ENCODE measurements at regions not wholly inside any gene's neighbourhood (a gene's known extent, or its start where the extent isn't known, plus 50 kb on each side); places are given as distances from the start of the nearest gene placed in this dataset.
"Not testable (repeated sequence)": the region's sequence is repeated elsewhere in the genome, so short reads cannot be mapped to it uniquely, and the experiment has no call there.

DNA sequence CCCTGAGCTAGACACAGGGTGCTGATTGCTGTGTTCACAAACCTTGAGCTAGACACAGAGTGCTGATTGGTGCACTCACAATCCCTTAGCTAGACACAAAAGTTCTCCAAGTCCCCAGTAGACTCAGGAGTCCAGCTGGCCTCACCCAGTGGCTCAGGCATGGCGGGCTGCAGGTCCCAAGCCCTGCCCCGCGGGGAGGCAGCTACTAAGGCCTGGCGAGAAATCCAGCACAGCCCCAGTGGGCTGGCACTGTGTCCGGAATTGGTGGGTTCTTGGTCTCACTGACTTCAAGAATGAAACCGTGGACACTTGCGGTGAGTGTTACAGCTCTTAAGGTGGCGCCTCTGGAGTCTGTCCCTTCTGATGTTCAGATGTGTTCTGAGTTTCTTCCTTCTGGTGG is 741.2 kb downstream of the SOCS6 start:
- DNase-seq (ENCODE audit: low read depth in 4 of 4, low spot score in 2 of 4) = not testable (repeated sequence)

GRCh38 chr18:71028285-71028762 is 739.5 kb downstream of the SOCS6 start:
- DNase-seq (ENCODE audit: low read depth in 4 of 4, low spot score in 2 of 4) = no peak

GRCh38 chr18:71027531-71027930 is 738.7 kb downstream of the SOCS6 start:
- DNase-seq (ENCODE audit: low read depth in 4 of 4, low spot score in 2 of 4) = no peak

- no peak for DNase-seq (ENCODE audit: low read depth in 4 of 4, low spot score in 2 of 4)
Observed at GRCh38 chr18:71025505-71026225, 736.8 kb downstream of the SOCS6 start.

- DNase-seq (ENCODE audit: low read depth in 4 of 4, low spot score in 2 of 4) = no peak
Observed at GRCh38 chr18:71022389-71022788, 733.5 kb downstream of the SOCS6 start.

- no peak for DNase-seq (ENCODE audit: low read depth in 4 of 4, low spot score in 2 of 4)
Observed at GRCh38 chr18:71021030-71021362, 732.2 kb downstream of the SOCS6 start.

DNA sequence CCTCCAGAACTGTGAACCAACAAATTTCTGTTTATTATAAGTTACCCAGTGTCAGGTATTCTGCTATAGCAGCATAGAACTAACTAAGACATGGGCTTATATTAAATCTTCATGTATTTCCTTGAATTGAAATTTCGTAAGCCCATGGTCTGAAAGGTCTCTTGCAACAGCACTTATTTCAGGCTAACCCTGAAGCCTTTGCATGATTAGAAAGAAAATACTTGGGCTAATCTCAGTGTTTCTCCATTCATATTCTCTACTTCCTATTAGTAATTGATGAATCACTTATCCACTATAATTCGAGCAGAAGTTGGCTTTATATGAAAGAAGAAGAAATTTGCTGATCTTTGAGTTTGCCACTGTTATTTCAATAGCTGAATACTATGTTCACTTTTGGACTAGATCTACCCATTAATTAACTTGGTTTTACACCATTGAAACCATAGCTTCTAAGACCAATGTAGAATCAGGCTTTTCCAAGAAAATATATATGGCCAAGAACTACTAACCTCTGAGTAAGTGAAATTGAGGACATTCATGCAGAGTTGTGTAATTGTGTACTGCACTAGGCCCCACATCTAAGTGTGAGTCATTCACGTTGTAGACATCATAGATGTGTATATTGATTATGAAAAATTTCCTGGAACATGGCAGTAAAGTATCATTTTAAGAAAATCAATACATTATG is 731.6 kb downstream of the SOCS6 start:
- DNase-seq (ENCODE audit: low read depth in 4 of 4, low spot score in 2 of 4) = no peak

GRCh38 chr18:71018816-71019215 is 730.0 kb downstream of the SOCS6 start:
- DNase-seq (ENCODE audit: low read depth in 4 of 4, low spot score in 2 of 4) = no peak

GRCh38 chr18:71012789-71013188 is 723.9 kb downstream of the SOCS6 start:
- no peak for DNase-seq (ENCODE audit: low read depth in 4 of 4, low spot score in 2 of 4)

DNA sequence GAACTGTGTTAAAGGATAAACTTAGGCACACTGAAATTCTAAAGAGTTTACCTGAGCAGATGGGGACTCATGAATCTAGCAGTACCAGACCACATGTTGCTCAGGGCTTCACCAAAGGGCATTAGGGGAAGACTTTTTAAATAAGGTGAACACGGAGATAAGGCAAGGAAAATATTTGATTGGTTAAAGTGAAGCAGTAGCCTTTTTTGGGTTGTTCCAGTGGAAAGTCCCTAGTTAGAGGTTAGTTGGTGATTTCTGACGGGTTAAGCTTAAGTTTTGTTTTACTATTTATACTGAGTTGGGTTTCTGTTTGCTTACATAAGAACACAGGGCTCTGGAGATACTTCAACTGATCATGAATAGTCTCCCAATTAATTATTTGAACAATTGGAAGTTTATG is 722.5 kb downstream of the SOCS6 start:
- DNase-seq (ENCODE audit: low read depth in 4 of 4, low spot score in 2 of 4) = no peak

DNA sequence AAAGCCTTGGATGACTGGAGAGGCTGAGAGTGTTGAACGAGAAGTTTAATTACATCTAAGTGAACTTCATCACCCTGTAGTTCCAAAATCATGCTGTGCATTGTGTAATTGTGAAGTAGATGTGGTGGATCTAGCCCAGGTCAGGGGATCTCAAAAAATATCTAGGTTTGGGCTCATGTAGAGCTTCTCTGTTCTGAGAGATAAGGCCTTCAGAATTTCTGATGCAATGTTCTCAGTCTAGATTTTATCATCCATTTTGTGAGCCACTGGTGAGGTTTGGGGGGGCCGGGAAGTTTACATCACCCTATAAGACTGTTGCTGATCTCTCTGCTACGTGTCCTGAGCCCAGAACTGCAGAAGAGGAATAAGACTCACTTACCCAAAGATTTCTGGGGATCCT is 719.4 kb downstream of the SOCS6 start:
- no peak for DNase-seq (ENCODE audit: low read depth in 4 of 4, low spot score in 2 of 4)

DNA sequence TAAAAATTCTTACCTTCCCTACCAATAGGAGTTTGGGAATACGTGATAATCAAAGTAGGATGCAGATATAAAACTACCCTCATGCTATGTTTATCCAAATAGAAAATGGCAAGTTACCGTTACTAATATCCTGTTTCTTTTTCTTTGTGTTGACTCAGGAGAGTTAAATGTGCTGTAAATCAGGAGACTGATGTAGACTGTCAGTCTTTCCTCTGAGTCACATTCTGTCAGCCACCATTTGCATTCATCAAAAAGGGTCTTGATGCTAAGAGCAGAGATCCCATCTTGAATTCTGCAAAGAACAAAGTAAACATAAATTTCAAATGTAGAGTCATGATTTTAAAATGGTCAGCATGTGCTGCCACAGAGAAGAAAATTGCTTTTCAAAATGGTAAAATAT is 712.8 kb downstream of the SOCS6 start:
- no peak for DNase-seq (ENCODE audit: low read depth in 4 of 4, low spot score in 2 of 4)

GRCh38 chr18:70998490-70998889 is 709.6 kb downstream of the SOCS6 start:
- DNase-seq (ENCODE audit: low read depth in 4 of 4, low spot score in 2 of 4) = no peak

DNA sequence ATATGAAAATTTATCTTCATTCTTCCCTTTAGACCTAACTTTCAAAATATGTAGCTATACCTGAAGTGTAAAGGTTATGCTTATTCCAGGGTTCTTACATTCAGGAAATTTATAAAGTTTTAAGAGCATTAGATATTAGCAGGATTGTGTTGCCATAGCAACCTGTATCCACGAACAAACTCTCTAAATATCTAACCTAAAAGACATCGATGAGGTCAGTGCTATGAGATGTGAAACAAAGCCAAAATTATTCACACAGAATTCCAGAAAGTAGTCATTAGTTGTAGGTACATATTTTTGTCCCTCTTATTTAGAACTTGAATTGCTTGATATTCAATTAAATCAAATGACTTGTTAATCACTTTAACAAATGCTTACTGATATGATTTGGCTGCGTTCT is 705.3 kb downstream of the SOCS6 start:
- no peak for DNase-seq (ENCODE audit: low read depth in 4 of 4, low spot score in 2 of 4)

DNA sequence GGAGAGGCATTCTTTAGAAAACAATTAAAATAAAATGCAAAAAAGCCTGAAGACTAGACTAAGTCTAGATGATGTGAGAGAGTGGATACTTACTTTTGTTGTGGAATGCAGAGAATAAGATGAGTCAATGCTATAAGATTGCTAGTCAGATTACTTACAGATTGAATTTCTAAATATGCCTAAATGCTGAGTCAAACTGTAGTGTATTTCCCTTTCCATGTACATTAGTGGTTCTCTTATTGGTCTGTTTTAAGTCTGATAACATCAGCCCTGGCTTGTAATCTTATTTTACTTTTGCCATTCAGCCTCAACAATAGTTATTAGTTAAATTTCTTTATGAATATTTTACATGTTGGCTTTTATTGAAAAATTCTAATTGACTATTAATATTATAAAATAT is 702.7 kb downstream of the SOCS6 start:
- no peak for DNase-seq (ENCODE audit: low read depth in 4 of 4, low spot score in 2 of 4)

DNA sequence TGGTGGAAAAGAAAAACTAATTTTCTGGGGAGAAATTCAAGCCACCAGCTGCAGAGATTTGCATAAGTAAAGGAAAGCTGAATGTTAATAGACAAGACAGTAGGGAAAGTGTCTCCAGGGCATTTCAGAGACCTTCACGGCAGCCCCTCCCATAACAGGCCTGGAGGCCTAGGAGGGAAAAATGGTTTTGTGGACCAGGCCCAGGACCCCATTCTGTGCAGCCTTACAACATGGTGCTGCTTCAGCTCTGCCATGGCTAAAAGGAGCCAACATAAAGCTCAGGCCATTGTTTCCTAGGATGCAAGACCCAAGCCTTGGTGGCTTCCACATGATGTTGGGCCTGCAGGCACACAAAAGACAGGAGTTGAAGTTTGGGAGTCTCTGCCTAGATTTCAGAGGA is 697.1 kb downstream of the SOCS6 start:
- DNase-seq (ENCODE audit: low read depth in 4 of 4, low spot score in 2 of 4) = no peak

DNA sequence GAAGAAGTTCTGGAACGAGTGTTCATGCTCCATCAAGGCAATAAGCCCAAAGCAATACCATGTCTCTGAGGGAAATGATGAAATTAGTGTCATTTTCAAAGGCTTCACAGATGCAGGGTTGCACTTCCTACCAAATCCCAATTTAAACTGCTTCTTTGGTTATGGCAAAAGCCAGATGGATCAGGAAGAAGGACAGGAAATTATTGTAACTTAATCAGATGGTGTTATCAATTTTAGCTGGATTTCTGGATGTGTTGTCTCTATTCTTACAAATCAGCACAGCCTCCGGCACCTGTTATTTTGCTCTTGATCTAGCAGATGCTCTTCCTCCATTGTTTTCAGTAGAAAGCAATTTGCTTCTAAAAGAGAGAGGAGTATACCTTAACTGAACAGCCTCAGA is 693.4 kb downstream of the SOCS6 start:
- DNase-seq (ENCODE audit: low read depth in 4 of 4, low spot score in 2 of 4) = no peak

DNA sequence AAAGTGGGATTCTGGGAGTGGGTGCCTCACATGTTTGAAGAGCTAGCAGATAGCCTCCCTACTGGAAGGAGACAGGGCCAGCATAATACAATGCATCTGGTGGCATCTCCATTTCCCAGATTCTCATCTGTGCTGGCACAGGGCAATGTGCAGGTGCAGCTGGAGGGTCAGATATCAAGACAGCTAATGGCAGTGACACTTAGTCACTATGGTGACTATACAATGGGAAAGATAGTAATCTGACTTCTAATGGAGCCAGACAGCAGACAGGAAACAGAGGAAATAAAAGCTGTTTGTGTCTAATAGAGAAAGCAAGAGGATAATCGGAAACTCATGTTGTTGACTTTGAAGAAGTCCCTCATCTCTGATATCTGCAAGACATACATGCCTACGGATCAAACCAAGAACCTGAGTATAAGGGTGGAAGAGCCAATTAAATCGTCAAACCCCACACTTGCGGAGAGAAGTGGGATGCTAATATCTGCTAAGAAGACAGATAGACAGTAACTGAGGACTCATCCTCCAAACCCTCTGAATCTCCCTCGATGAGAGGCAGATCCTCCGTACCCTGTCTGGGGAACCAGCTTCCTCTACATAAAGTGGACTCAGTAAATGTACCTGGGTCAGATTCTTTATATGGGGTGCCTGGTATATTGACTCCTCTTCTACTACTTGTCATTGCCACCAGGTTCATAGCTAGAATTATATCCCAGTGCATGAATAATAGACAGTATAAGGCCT is 692.7 kb downstream of the SOCS6 start:
- DNase-seq (ENCODE audit: low read depth in 4 of 4, low spot score in 2 of 4) = no peak

- DNase-seq (ENCODE audit: low read depth in 4 of 4, low spot score in 2 of 4) = no peak
Observed at GRCh38 chr18:70973626-70974025, 684.8 kb downstream of the SOCS6 start.

GRCh38 chr18:70966419-70966818 is 677.6 kb downstream of the SOCS6 start:
- no peak for DNase-seq (ENCODE audit: low read depth in 4 of 4, low spot score in 2 of 4)

GRCh38 chr18:70961939-70962338 is 673.1 kb downstream of the SOCS6 start:
- DNase-seq (ENCODE audit: low read depth in 4 of 4, low spot score in 2 of 4) = no peak

- DNase-seq (ENCODE audit: low read depth in 4 of 4, low spot score in 2 of 4) = no peak
Observed at GRCh38 chr18:70956554-70956953, 667.7 kb downstream of the SOCS6 start.

Data from left renal cortex interstitium (tissue), 4 donors.